Adrenal gland (tissue), 9 donors: ENCODE measurements at regions not wholly inside any gene's neighbourhood (a gene's known extent, or its start where the extent isn't known, plus 50 kb on each side); places are given as distances from the start of the nearest gene placed in this dataset.
"Not testable (repeated sequence)": the region's sequence is repeated elsewhere in the genome, so short reads cannot be mapped to it uniquely, and the experiment has no call there.

Experiments used
- DNase-seq, 7 donors: peaks; one replicate each; pipeline ENCODE4 v3.0.0-alpha.2; 2019 to 2020
- H3K27ac ChIP-seq, 5 donors: fragments of 200-600 bp; sonication (generic) in 4 of 5; 1 replicate in 3 of 5; 2 replicates in 2 of 5; pipeline versions ENCODE4 v1.5.1 to v1.8.0; 2016 to 2020; ENCODE audit warnings: mild to moderate bottlenecking in 1 of 5
- H3K27me3 ChIP-seq: fragments of 200-600 bp; 2 replicates; pipeline ENCODE4 v1.8.0; 2021
- H3K36me3 ChIP-seq, 2 donors: fragments of 200-600 bp; replicated peaks in 1 of 2; 1 replicate in 1 of 2; 2 replicates in 1 of 2; pipeline versions ENCODE4 v1.5.1 to v1.8.0; 2018 to 2022
- H3K4me1 ChIP-seq, 2 donors: fragments of 200-600 bp; replicated peaks in 1 of 2; 1 replicate in 1 of 2; 2 replicates in 1 of 2; pipeline versions ENCODE4 v1.5.1 to v1.8.0; 2018 to 2021
- H3K4me3 ChIP-seq, 4 donors: fragments of 200-600 bp; sonication (generic) in 3 of 4; one replicate each; pipeline ENCODE4 v1.5.1; 2016 to 2018
- H3K9me3 ChIP-seq, 3 donors: fragments of 200-600 bp; sonication (generic) in 1 of 3; replicated peaks in 1 of 3; 1 replicate in 2 of 3; 2 replicates in 1 of 3; pipeline versions ENCODE4 v1.5.1 to v1.8.0; 2016 to 2021
- POLR2A ChIP-seq, 2 donors: fragments of 450-650 bp; IDR thresholded peaks; one replicate each; pipeline ENCODE4 v1.6.1; 2017; ENCODE audit warnings: antibody characterized with exemption in 2 of 2, mild to moderate bottlenecking in 2 of 2, moderate library complexity in 1 of 2
- WGBS, 4 donors: extraction: QIAGEN DNeasy Blood & Tissue Kit in 2 of 4; methylation state at CpG; one replicate each; pipeline versions ENCODE4 v1.1.5 to v1.1.7; 2013 to 2017; 5-methylcytosine and 5-hydroxymethylcytosine counted together
- intact Hi-C, 2 donors: fragments of 100-400 bp; cut with DNase I; formaldehyde crosslinking; loops; one replicate each; pipeline versions ENCODE4 v1.14.1 to v1.15.0; 2022 to 2023
- TF ChIP-seq, protein P1 (sequence below), 6 experiments: fragments of 450-650 bp in 4 of 6; fragments of 200-600 bp in 2 of 6; sonication (generic) in 1 of 6; IDR thresholded peaks; 1 replicate in 5 of 6; 2 replicates in 1 of 6; pipeline versions ENCODE4 v1.5.1 to v1.8.0; 2016 to 2021; ENCODE audit warnings: antibody characterized with exemption in 6 of 6, mild to moderate bottlenecking in 2 of 6, moderate library complexity in 1 of 6
- donor health status: healthy with polysubstance abuse.
- donor health status: Bipolar disorder and iron deficiency.
- donor health status: DM: yes; HTN: yes; CAD: no.
- donor health status: DM: no; HTN: no; CAD: no.
- donor health status: DM: no; HTN: no; CAD: no.

DNA sequence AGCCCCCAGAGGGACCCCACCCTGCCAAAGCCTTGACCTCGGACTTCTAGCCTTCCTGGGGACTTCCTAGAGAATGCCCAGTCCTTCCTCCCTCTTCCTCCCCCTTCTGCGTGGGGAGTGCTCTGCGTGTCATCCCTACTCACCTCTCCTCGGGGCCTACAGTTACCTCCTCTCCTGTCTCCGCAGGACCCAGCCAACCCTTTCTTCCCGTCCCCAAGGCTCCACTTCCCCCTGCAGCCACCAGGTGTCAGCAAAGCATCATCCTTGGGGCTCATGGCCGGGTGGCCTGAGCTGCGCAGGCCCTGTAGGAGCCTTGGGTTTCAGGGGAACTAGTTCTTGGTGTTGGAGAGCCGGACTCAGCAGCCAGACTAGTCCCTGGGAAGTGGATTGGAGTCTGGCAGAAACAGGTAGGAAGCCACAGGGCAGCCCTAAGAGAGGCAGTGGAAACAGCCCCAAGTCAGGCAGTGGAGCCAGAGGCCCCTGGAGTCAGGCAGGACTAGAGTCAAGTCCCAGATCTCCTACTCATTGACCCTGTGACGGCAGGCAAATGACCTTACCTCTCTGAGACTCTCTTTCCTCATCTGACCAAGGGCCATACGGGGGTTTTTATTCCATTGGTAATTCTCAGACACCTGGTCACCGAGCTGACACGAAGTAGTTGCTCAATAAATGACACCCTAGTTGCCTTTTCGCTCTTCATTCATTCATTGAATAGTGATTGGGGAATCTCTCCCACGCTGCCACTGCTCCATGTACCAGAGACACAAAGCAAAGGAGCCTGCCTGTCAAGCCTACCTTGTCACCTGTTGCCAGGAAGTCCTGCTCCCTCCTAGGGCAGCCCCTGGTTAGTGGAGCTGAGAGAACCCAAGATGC is 101.8 kb upstream of the GRK3 start:
- H3K36me3 ChIP-seq = peaks cover 0 to 39% of the 10 kb centered on the region in 2 donors
- WGBS, 4 donors = 33 to 36% (median 35%) methylated on average over 12 to 15 of the region's 15 CpGs
- H3K4me1 ChIP-seq, H3K9me3 ChIP-seq, H3K4me3 ChIP-seq, H3K27me3 ChIP-seq, H3K27ac ChIP-seq: not testable (repeated sequence)
- intact Hi-C loops = loop anchor here (2.0 to 5.0 kb wide), 4 partner anchors 240 to 310 kb away; no protein-coding TSS in a partner anchor
- TF ChIP-seq, protein P1, sequence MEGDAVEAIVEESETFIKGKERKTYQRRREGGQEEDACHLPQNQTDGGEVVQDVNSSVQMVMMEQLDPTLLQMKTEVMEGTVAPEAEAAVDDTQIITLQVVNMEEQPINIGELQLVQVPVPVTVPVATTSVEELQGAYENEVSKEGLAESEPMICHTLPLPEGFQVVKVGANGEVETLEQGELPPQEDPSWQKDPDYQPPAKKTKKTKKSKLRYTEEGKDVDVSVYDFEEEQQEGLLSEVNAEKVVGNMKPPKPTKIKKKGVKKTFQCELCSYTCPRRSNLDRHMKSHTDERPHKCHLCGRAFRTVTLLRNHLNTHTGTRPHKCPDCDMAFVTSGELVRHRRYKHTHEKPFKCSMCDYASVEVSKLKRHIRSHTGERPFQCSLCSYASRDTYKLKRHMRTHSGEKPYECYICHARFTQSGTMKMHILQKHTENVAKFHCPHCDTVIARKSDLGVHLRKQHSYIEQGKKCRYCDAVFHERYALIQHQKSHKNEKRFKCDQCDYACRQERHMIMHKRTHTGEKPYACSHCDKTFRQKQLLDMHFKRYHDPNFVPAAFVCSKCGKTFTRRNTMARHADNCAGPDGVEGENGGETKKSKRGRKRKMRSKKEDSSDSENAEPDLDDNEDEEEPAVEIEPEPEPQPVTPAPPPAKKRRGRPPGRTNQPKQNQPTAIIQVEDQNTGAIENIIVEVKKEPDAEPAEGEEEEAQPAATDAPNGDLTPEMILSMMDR (IDR thresholded peaks at IDR 0.05) = peak; percentile 97 to 99 (median 98)
- peak; percentile 70 to 90 (median 82) for DNase-seq

DNA sequence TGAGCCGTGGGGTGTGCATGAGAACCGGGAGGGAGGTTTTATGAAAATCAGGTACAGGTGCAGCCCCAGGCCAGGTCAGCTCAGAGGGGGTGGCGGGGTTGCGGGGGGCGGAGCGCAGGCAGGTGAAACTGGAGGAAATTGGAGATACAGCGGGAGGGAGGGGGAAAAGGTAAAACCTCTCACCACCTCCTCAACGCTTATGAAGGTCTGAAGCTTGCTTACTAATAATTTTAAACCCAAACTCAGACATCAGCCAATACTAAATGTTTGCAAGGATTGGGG is 101.2 kb upstream of the GRK3 start:
- not testable (repeated sequence) for H3K27ac ChIP-seq, H3K4me1 ChIP-seq, H3K27me3 ChIP-seq, H3K4me3 ChIP-seq, DNase-seq, H3K9me3 ChIP-seq
- intact Hi-C loops = loop anchor here (2.0 to 5.0 kb wide), 4 partner anchors 239 to 310 kb away; no protein-coding TSS in a partner anchor
- H3K36me3 ChIP-seq = peaks cover 0 to 34% of the 10 kb centered on the region in 2 donors
- 83 to 90% (median 85%) methylated on average over 6 to 8 of the region's 8 CpGs for WGBS, 4 donors

DNA sequence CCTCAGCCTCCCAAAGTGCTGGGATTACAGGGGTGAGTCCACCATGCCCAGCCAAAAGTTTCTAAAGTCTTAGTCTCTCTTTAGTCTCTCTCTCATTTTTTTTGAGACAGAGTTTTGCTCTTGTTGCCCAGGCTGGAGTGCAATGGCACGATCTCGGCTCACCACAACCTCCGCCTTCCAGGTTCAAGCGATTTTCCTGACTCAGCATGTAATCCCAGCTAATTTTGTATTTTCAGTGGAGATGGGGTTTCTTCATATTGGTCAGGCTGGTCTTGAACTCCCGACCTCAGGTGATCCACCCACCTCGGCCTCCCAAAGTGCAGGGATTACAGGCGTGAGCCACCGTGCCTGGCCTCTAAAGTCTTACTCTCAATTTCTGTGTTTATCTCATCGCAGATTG is 100.1 kb upstream of the GRK3 start:
- not testable (repeated sequence) for H3K9me3 ChIP-seq, H3K4me1 ChIP-seq, H3K4me3 ChIP-seq, DNase-seq, H3K27ac ChIP-seq, H3K27me3 ChIP-seq
- 91 to 94% (median 93%) methylated on average over 9 of the region's 9 CpGs for WGBS, 4 donors
- intact Hi-C loops = loop anchor here in 1 of 2 donors (5.0 kb wide), 2 partner anchors 238 to 308 kb away; no protein-coding TSS in a partner anchor
- H3K36me3 ChIP-seq = peaks cover 0 to 25% of the 10 kb centered on the region in 2 donors

DNA sequence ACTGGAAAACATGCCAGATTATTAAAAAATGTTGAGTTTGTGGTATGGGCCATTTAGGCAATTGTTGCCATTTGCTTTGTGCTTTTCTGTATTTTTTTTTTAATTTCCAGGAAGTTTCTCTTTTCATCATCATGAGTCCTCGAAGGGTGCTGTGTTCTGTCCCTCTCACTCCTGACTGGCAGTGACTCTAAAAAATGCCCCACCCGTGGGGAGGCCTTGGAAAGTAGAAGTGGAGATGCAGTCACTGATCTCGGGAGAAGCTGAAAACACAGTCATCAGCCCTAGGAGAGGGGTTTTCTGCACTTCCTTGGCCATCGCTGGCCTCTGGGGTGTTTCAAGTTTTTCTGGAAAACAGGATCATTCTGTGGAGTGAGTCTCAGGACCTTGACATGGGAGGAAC is 98.5 kb upstream of the GRK3 start:
- DNase-seq = no peak
- Histone ChIP-seq H3K9me3 (no peaks in the 10 kb centered on the region), H3K27ac (no peak overlapping the region), H3K4me1 (peaks cover 0 to 5% of the 10 kb centered on the region in 2 donors), H3K4me3 (no peak overlapping the region), H3K27me3 (no peaks in the 10 kb centered on the region), H3K36me3 (peaks cover 0 to 9% of the 10 kb centered on the region in 2 donors)
- intact Hi-C loops = no loop called here
- WGBS, 4 donors = 49 to 69% (median 58%) methylated on average over 4 of the region's 4 CpGs
- no peak for TF ChIP-seq POLR2A (IDR thresholded peaks at IDR 0.05)
- TF ChIP-seq, protein P1 (IDR thresholded peaks at IDR 0.05) = no peak

DNA sequence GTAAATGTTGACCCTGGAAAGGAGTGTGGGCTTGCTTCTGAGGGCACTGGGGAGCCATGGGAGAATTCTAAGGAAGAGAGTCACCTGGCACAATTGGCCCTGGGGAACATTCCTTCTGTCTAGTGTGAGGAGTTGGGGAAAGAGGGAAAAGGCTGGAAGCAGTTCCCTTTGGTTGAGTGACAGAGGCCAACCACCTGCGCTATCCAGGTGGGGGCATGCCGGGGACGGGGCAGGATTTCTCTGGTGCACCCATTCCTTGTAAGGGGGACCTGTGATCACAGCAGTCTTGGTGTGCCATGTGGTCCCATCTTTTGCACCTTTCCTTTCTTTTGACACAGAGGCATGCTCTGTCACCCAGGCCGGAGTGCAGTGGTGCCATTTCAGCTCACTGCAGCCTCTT is 92.1 kb upstream of the GRK3 start:
- H3K4me3 ChIP-seq = no peak overlapping the region
- H3K27ac ChIP-seq = no peak overlapping the region
- DNase-seq = no peak
- H3K36me3 ChIP-seq = no peaks in the 10 kb centered on the region
- 87 to 97% (median 95%) methylated on average over 4 of the region's 4 CpGs for WGBS, 4 donors
- intact Hi-C loops = no loop called here
- no peaks in the 10 kb centered on the region for H3K9me3 ChIP-seq
- H3K27me3 ChIP-seq = no peaks in the 10 kb centered on the region
- no peaks in the 10 kb centered on the region for H3K4me1 ChIP-seq
- no peak for TF ChIP-seq POLR2A (IDR thresholded peaks at IDR 0.05)
- TF ChIP-seq, protein P1 (IDR thresholded peaks at IDR 0.05) = no peak
